C4-2B (cell line): ENCODE measurements at regions not wholly inside any gene's neighbourhood (a gene's known extent, or its start where the extent isn't known, plus 50 kb on each side); places are given as distances from the start of the nearest gene placed in this dataset.

Experiments used
- ZFX ChIP-seq: fragments of 450-650 bp; IDR thresholded peaks from 2 replicates; pipeline ENCODE4 v1.6.1; 2017
- TF ChIP-seq, protein P1 (sequence below): fragments of 450-650 bp; conservative IDR thresholded peaks from 2 replicates; pipeline ENCODE4 v1.5.1; 2017; ENCODE audit warnings: mild to moderate bottlenecking

DNA sequence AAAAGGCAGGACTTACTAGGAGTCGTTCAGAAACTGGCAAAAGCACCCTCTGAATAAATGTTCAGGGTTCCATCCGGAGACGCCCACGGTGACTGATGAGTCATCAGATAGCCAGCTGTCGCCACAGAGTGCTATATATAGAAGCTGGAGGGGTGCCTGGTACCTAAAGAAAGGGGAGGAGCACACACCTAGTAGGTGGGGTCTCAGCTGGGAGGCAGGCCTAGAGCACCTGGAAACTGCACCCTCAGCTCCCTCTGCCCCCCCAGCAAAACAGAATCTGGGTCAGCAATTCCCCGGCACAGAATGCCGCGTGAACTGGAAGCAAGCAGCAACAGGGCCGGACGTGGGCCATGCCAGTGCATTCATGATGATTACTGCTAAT lies 242.0 kb downstream of the BCOR start:
- TF ChIP-seq, protein P1, sequence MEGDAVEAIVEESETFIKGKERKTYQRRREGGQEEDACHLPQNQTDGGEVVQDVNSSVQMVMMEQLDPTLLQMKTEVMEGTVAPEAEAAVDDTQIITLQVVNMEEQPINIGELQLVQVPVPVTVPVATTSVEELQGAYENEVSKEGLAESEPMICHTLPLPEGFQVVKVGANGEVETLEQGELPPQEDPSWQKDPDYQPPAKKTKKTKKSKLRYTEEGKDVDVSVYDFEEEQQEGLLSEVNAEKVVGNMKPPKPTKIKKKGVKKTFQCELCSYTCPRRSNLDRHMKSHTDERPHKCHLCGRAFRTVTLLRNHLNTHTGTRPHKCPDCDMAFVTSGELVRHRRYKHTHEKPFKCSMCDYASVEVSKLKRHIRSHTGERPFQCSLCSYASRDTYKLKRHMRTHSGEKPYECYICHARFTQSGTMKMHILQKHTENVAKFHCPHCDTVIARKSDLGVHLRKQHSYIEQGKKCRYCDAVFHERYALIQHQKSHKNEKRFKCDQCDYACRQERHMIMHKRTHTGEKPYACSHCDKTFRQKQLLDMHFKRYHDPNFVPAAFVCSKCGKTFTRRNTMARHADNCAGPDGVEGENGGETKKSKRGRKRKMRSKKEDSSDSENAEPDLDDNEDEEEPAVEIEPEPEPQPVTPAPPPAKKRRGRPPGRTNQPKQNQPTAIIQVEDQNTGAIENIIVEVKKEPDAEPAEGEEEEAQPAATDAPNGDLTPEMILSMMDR = no peak
- no peak for TF ChIP-seq ZFX
